C1 segment of cervical spinal cord (tissue), 14 donors: ENCODE measurements at regions not wholly inside any gene's neighbourhood (a gene's known extent, or its start where the extent isn't known, plus 50 kb on each side); places are given as distances from the start of the nearest gene placed in this dataset.

Experiments
- DNase-seq, 14 donors: peaks; one replicate each; lab custom pipeline; 2025; lab: John Stamatoyannopoulos, UW

- no peak for DNase-seq
Measured at GRCh38 chr1:82226186-82226505, 425.4 kb downstream of the ADGRL2 start.

- DNase-seq: no peak
Measured at GRCh38 chr1:82225421-82226185, 424.9 kb downstream of the ADGRL2 start.

GRCh38 chr1:82223091-82223490 is 422.4 kb downstream of the ADGRL2 start:
- no peak for DNase-seq

GRCh38 chr1:82221721-82222120 is 421.0 kb downstream of the ADGRL2 start:
- DNase-seq: no peak

GRCh38 chr1:82220754-82221153 is 420.0 kb downstream of the ADGRL2 start:
- DNase-seq: no peak

GRCh38 chr1:82219841-82220240 is 419.1 kb downstream of the ADGRL2 start:
- DNase-seq: no peak

GRCh38 chr1:82218846-82219245 is 418.1 kb downstream of the ADGRL2 start:
- no peak for DNase-seq

GRCh38 chr1:82215853-82216175 is 415.1 kb downstream of the ADGRL2 start:
- no peak for DNase-seq

GRCh38 chr1:82215056-82215852 is 414.5 kb downstream of the ADGRL2 start:
- no peak for DNase-seq

GRCh38 chr1:82214606-82215005 is 413.9 kb downstream of the ADGRL2 start:
- DNase-seq: no peak

GRCh38 chr1:82197606-82198005 is 396.9 kb downstream of the ADGRL2 start:
- DNase-seq: no peak

GRCh38 chr1:82195245-82195644 is 394.5 kb downstream of the ADGRL2 start:
- DNase-seq: no peak

GRCh38 chr1:82185084-82185483 is 384.4 kb downstream of the ADGRL2 start:
- DNase-seq: no peak

GRCh38 chr1:82181846-82182245 is 381.1 kb downstream of the ADGRL2 start:
- no peak for DNase-seq

GRCh38 chr1:82179131-82179530 is 378.4 kb downstream of the ADGRL2 start:
- DNase-seq: no peak

- DNase-seq: no peak
Measured at GRCh38 chr1:82177192-82177591, 376.5 kb downstream of the ADGRL2 start.

- DNase-seq: no peak
Measured at GRCh38 chr1:82171955-82172354, 371.2 kb downstream of the ADGRL2 start.

GRCh38 chr1:82168482-82168881 is 367.7 kb downstream of the ADGRL2 start:
- DNase-seq: no peak

GRCh38 chr1:82165304-82165703 is 364.6 kb downstream of the ADGRL2 start:
- no peak for DNase-seq

- DNase-seq: no peak
Measured at GRCh38 chr1:82162486-82163420, 362.0 kb downstream of the ADGRL2 start.

- DNase-seq: no peak
Measured at GRCh38 chr1:82161700-82162141, 361.0 kb downstream of the ADGRL2 start.

GRCh38 chr1:82160903-82161302 is 360.2 kb downstream of the ADGRL2 start:
- DNase-seq: no peak
